ENCODE measurements at regions not wholly inside any gene's neighbourhood (a gene's known extent, or its start where the extent isn't known, plus 50 kb on each side); places are given as distances from the start of the nearest gene placed in this dataset.

DNA sequence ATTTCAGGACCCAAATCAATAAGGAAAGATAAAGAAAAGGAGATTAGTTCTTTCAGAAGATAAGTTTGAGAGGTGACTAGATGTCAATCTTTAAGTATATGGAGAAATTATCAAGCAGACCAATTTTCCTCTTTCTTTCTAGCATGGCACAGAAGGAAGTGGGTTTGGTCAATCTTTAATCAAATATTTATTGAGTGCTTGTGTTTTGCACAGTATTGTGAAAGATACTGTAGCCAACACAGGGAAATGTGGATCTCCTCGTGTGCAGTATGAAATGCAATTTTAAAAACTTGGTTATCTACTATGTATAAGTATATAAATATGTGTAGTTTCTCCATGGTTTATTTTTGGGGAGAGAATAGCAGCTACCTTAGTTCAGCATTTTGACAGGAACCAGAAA lies 655.2 kb downstream of the RAPGEF2 start:
- TF ChIP-seq GATA1 (IDR thresholded peaks at IDR 0.05; ENCODE audit: low read depth, low read length) (no peak), POLR2A (IDR thresholded peaks at IDR 0.05; ENCODE audit: low read length) (no peak)
- DNase-seq, result no peak

GRCh38 chr4:159762672-159763071 lies 659.8 kb downstream of the RAPGEF2 start:
- TF ChIP-seq GATA1 (IDR thresholded peaks at IDR 0.05; ENCODE audit: low read depth, low read length), result no peak
- no peak for TF ChIP-seq POLR2A (IDR thresholded peaks at IDR 0.05; ENCODE audit: low read length)
- no peak for DNase-seq

- TF ChIP-seq GATA1 (IDR thresholded peaks at IDR 0.05; ENCODE audit: low read depth, low read length) (no peak), POLR2A (IDR thresholded peaks at IDR 0.05; ENCODE audit: low read length) (no peak)
These were observed 661.6 kb downstream of the RAPGEF2 start for GRCh38 chr4:159764343-159764952.

GRCh38 chr4:159765382-159765781 lies 662.5 kb downstream of the RAPGEF2 start:
- TF ChIP-seq POLR2A (IDR thresholded peaks at IDR 0.05; ENCODE audit: low read length) (no peak), GATA1 (IDR thresholded peaks at IDR 0.05; ENCODE audit: low read depth, low read length) (no peak)
- DNase-seq, result no peak

More at GRCh38 chr4:159764343-159764952, 661.6 kb downstream of the RAPGEF2 start:
- peak; percentile 40 to 61 for DNase-seq

DNA sequence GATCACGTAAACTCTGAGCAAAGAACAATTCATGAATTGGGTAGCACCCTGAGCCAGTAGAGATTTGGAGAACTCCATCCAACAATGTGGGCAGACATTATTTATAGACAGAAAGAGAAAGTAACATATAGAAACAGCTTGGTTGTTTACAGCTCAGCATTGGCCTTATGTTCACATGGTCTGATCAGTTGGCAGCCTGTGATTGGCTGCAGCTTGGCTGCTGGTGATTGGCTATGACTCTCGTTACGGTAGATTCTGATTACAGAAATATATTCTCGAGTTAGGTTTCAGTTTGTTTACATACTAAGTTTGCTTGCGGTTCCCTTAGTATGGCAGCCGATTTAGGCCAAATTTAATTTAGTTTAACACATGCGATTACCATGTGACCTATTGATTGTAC lies 663.4 kb downstream of the RAPGEF2 start:
- TF ChIP-seq GATA1 (IDR thresholded peaks at IDR 0.05; ENCODE audit: low read depth, low read length) (no peak), POLR2A (IDR thresholded peaks at IDR 0.05; ENCODE audit: low read length) (no peak)
- DNase-seq, result no peak

GRCh38 chr4:159767406-159767805 lies 664.5 kb downstream of the RAPGEF2 start:
- TF ChIP-seq POLR2A (IDR thresholded peaks at IDR 0.05; ENCODE audit: low read length), result no peak
- no peak for TF ChIP-seq GATA1 (IDR thresholded peaks at IDR 0.05; ENCODE audit: low read depth, low read length)
- no peak for DNase-seq

DNA sequence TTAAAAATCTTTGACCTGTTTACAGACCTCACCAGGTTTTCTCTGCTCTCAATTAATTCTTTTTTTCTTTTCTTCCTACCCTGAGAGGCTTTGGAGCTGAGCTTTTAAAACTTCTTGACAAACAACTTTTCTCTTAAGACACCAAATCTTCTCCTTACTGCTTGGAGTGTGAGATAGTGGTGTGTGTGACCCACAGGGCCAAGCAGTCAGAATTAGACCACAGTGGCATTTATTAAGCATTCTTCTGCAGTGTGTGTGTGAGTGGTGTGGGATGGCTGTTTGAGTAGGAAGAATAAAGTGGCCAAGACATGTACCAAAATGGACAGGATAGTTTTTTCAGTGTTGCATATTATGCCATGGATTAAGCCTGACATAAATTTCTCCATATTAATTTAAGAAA lies 665.1 kb downstream of the RAPGEF2 start:
- TF ChIP-seq POLR2A (IDR thresholded peaks at IDR 0.05; ENCODE audit: low read length), result no peak
- TF ChIP-seq GATA1 (IDR thresholded peaks at IDR 0.05; ENCODE audit: low read depth, low read length), result no peak
- DNase-seq, result no peak

- DNase-seq, result no peak
These were observed 667.5 kb downstream of the RAPGEF2 start for GRCh38 chr4:159770401-159770800.

GRCh38 chr4:159770969-159771368 lies 668.1 kb downstream of the RAPGEF2 start:
- TF ChIP-seq GATA1 (IDR thresholded peaks at IDR 0.05; ENCODE audit: low read depth, low read length) (no peak), POLR2A (IDR thresholded peaks at IDR 0.05; ENCODE audit: low read length) (no peak)
- DNase-seq, result no peak

More at GRCh38 chr4:159770401-159770800, 667.5 kb downstream of the RAPGEF2 start:
- TF ChIP-seq POLR2A (IDR thresholded peaks at IDR 0.05; ENCODE audit: low read length) (no peak), GATA1 (IDR thresholded peaks at IDR 0.05; ENCODE audit: low read depth, low read length) (no peak)

GRCh38 chr4:159776961-159777360 lies 674.1 kb downstream of the RAPGEF2 start:
- TF ChIP-seq GATA1 (IDR thresholded peaks at IDR 0.05; ENCODE audit: low read depth, low read length) (no peak), POLR2A (IDR thresholded peaks at IDR 0.05; ENCODE audit: low read length) (no peak)
- no peak for DNase-seq

DNA sequence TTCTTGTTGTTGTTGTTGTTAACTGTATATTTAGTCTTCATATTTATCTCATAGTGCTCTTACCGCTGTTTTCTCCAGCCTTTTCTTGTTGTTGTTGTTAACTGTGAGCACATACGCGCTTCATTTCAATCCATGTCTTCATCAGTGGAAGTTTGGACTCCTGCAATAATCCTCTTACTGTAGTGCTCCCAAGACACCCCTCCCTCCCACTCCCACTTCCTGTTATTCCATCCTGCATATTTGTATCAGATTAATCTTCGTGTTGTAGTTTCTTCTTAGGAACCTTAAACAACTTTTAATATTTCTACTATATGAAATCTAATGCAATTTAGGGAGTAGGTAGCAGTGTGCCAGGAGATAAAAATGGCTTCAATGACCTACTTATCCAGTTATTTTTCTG lies 674.8 kb downstream of the RAPGEF2 start:
- DNase-seq, result no peak

DNA sequence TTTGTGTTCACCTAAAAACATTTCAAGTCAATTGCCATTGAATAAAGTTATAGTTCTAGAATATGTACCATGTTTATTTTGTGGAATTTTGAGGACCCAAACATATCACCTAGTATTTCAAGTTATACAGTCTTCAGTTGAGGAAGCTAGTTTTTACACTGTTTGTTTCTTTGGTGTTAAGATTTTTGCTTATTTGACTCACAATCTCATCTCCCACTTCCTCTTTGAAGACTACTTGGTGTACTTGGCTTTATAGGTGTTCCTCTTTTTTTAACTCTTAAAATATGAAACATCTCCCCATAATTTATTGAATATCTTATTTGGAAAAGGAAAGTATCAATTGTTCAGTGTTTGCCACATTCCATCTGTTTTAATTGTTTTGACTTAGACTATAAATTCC lies 675.4 kb downstream of the RAPGEF2 start:
- DNase-seq, result no peak
- TF ChIP-seq POLR2A (IDR thresholded peaks at IDR 0.05; ENCODE audit: low read length) (no peak), GATA1 (IDR thresholded peaks at IDR 0.05; ENCODE audit: low read depth, low read length) (no peak)

More for the DNA sequence above, 674.8 kb downstream of the RAPGEF2 start:
- no peak for TF ChIP-seq GATA1 (IDR thresholded peaks at IDR 0.05; ENCODE audit: low read depth, low read length)
- TF ChIP-seq POLR2A (IDR thresholded peaks at IDR 0.05; ENCODE audit: low read length), result no peak

- DNase-seq, result no peak
- no peak for TF ChIP-seq POLR2A (IDR thresholded peaks at IDR 0.05; ENCODE audit: low read length)
- TF ChIP-seq GATA1 (IDR thresholded peaks at IDR 0.05; ENCODE audit: low read depth, low read length), result no peak
These were observed 676.8 kb downstream of the RAPGEF2 start for GRCh38 chr4:159779716-159780115.

DNA sequence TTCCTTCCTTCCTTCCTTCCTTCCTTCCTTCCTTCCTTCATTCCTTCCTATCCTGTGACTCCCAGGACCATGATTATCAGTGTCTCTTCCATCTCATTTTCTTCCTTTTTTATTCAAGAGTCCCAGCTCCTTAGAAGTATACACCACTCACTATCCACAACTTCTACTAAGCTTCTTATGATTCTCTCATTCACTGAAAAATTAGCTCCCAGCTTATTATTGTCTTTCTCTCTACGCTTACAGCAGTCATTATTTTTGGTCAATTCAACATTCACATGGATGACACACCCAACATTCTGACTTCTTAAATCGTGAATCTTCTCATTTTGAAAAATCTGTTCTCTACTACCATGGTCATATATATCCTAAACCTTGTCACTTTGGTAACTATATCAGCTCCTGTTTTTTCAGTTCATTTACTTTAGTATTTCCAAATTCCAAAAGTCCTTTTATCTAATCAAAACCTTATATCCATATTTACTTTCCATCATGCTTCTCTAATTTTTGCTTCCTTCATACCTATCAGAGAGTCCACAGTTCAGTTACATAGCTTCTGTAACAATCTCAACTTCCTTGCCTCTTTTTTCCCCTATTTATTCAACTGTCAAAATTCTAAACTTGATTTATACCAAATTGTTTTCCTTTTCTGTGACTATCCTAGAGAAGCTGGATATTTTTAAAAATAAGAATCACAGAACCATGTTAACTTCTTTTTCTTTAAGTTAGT lies 677.5 kb downstream of the RAPGEF2 start:
- DNase-seq, result no peak
- TF ChIP-seq GATA1 (IDR thresholded peaks at IDR 0.05; ENCODE audit: low read depth, low read length), result no peak
- TF ChIP-seq POLR2A (IDR thresholded peaks at IDR 0.05; ENCODE audit: low read length), result no peak

GRCh38 chr4:159787901-159788300 lies 685.0 kb downstream of the RAPGEF2 start:
- no peak for DNase-seq
- TF ChIP-seq GATA1 (IDR thresholded peaks at IDR 0.05; ENCODE audit: low read depth, low read length), result no peak
- no peak for TF ChIP-seq POLR2A (IDR thresholded peaks at IDR 0.05; ENCODE audit: low read length)

Data from erythroblast (primary cell).